Fibroblast of the aortic adventitia (primary cell): ENCODE measurements at regions not wholly inside any gene's neighbourhood (a gene's known extent, or its start where the extent isn't known, plus 50 kb on each side); places are given as distances from the start of the nearest gene placed in this dataset.

Source experiments
- DNase-seq: peaks from one replicate; pipeline ENCODE4 v3.0.0-alpha.2; 2010; ENCODE audit warnings: low read depth
- H3K4me3 ChIP-seq: 2 replicates; pipeline ENCODE4 v1.5.1; 2011; ENCODE audit warnings: low read depth, mild to moderate bottlenecking, control low read depth, low read length, moderate library complexity
- CTCF ChIP-seq: IDR thresholded peaks from 2 replicates; pipeline ENCODE4 v1.5.1; 2011; ENCODE audit warnings: mild to moderate bottlenecking, low read length, control low read depth, inconsistent platforms; ENCODE audit not compliant: insufficient read depth

DNA sequence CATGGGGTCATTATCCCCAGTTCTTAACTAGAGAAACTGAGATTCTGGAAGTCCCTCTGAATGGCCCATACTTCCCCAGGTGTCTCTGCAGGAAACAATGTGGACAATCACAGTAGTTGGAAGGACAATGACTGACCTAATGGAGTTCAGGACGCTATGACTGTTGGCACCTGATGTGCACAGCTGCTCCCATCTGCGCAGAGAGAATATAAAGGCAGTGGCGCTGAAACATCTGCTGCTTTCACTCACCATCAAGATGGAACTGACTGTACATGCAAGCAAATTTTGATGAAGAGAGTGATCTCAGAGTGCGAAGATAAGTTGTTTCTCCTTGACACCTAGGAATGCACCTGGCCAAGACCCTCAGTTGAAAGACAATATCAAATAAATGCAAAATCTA is 395.7 kb upstream of the ASIC2 start:
- H3K4me3 ChIP-seq, result no peak overlapping the region
- TF ChIP-seq CTCF, result no peak
- DNase-seq, result no peak

DNA sequence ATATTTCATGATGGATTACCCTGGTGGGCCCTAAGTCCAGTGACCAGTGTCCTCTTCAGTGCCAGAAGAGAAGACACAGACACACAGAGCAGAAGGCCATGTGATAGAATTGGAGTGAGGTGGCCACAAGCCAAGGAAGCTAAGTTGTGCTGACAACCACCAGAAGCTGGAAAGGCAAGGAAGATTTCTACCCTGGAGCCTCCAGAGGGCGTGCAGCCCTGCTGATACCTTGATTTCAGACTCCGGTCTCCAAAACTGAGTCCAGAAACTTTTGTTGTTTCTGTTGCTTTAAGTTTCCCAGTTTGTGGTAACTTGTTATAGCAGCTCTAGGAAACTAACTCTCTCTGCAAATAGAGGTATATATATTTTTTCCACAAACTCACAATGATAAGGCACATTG is 396.6 kb upstream of the ASIC2 start:
- H3K4me3 ChIP-seq, result no peak overlapping the region
- no peak for TF ChIP-seq CTCF
- no peak for DNase-seq

DNA sequence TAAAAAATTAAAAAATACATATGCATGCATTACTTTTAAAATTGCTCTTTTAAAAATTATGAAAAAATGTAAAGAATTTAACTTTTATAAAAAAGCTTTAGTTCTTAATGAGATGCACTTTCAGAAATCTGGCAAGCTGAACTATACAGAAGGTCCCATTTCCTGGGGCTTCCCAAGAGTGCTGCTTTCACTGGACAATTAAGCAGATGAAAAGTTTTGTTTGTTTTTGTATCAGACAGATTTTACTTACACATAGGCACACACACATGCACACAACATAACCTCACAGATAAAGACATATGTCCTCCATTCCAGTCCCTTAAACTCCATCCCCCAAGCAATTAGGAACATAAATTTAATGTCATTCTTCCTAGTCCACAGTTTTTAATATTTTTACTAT is 402.3 kb upstream of the ASIC2 start:
- no peak for TF ChIP-seq CTCF
- H3K4me3 ChIP-seq, result no peak overlapping the region
- no peak for DNase-seq

DNA sequence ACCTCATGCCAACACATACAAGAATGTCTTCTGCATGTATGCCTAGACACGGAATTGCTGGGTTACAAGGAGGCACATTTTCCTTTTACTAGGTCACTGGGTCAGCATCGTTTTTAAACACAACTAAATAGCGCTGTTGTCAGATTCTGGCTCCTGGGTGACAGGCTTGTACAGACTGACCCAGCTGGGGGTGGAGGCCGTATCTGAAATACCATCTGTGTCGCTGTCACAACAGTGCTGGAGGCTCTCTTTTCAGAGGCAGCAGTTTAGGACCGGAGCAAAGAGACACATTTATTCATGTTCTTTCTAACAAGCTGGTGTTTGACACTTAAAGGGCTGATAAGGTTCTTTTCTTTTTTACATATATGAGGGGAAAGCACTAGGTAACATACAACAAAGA is 403.0 kb upstream of the ASIC2 start:
- DNase-seq, result no peak
- no peak for TF ChIP-seq CTCF
- no peak overlapping the region for H3K4me3 ChIP-seq

GRCh38 chr17:33697557-33697956 is 404.5 kb upstream of the ASIC2 start:
- no peak for DNase-seq
- H3K4me3 ChIP-seq, result no peak overlapping the region
- TF ChIP-seq CTCF, result no peak

GRCh38 chr17:33701910-33702309 is 408.8 kb upstream of the ASIC2 start:
- no peak for TF ChIP-seq CTCF
- H3K4me3 ChIP-seq, result no peak overlapping the region
- DNase-seq, result no peak

- no peak overlapping the region for H3K4me3 ChIP-seq
- no peak for TF ChIP-seq CTCF
- no peak for DNase-seq
Measured at GRCh38 chr17:33704856-33705255, 411.8 kb upstream of the ASIC2 start.
